Right cardiac atrium (tissue), 5 donors: ENCODE measurements at regions not wholly inside any gene's neighbourhood (a gene's known extent, or its start where the extent isn't known, plus 50 kb on each side); places are given as distances from the start of the nearest gene placed in this dataset.

Experiments used
- ATAC-seq, 2 donors: fragments of 200-7000 bp; cut with Tn5 transposase; one replicate each; pipeline versions ENCODE4 v1.8.0 to v1.9.1; 2020; ENCODE audit warnings: moderate library complexity in 2 of 2, mild to moderate bottlenecking in 1 of 2
- DNase-seq, 3 donors: peaks; one replicate each; pipeline ENCODE4 v3.0.0-alpha.2; 2020
- H3K27ac ChIP-seq: one replicate; pipeline ENCODE4 v1.5.1; 2013; ENCODE audit warnings: mild to moderate bottlenecking, low read length, control low read depth, moderate library complexity
- H3K27me3 ChIP-seq: one replicate; pipeline ENCODE4 v1.6.1; 2013; ENCODE audit not compliant: control insufficient read depth, insufficient read depth
- H3K4me1 ChIP-seq: one replicate; pipeline ENCODE4 v1.6.1; 2013; ENCODE audit warnings: low read length; ENCODE audit not compliant: control insufficient read depth, insufficient read depth
- H3K4me3 ChIP-seq: one replicate; pipeline ENCODE4 v1.5.1; 2013; ENCODE audit warnings: low read length, control low read depth
- H3K9me3 ChIP-seq: one replicate; pipeline ENCODE4 v1.6.1; 2013; ENCODE audit warnings: low read length; ENCODE audit not compliant: control insufficient read depth
- WGBS: extraction: QIAGEN DNeasy Blood & Tissue Kit; methylation state at CpG from one replicate; pipeline ENCODE4 v1.1.7; 2013; 5-methylcytosine and 5-hydroxymethylcytosine counted together
- intact Hi-C, 4 donors: fragments of 100-400 bp; cut with DNase I; formaldehyde crosslinking; loops; one replicate each; pipeline versions ENCODE4 v1.11.0 to v1.14.0; 2022 to 2023
- donor health status: healthy with polysubstance abuse.
- donor health status: DM: no; HTN: yes; CAD: no.
- donor health status: DM: no; HTN: no; CAD: no.
- donor health status: DM: no; HTN: yes; CAD: no; lungs with severe emphysema.
- donor health status: DM: yes; HTN: yes; CAD: no.

DNA sequence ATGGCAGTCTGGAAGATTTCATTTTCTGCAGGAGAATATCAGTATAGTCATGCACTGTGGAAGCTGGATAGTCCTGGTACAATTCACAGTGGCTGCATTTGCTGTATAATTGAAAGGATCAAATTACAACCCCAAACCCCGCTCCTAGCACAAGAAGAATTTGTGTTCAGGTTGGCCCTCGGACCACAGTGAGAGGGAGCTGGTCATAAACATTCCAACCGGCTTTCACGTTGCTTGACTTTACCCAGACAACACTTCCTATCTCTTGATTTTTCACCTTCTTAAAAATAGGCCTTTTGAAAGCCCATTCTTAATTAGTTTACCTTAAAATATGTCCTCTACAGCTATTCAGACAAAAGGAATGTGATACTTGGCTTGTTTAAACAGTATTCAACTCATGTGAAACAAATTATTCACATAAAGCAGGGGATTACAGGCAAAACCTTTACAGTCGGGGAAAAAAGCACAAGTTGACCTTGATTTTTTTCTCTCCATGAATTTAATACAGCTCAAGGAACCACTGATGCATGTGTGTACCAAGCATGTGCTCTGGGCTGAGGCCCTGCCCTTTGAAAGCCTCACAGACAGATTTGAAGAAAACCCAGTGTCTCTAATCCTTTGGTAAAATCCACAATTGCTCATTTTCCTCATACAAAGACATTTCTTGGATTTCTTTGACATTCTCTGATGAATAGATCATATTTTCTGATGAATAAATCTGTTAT is 143.0 kb upstream of the SOX11 start:
- no peak for DNase-seq
- 49% methylated on average over 5 of the region's 5 CpGs for WGBS
- Histone ChIP-seq H3K4me1 (no peaks in the 10 kb centered on the region), H3K9me3 (no peaks in the 10 kb centered on the region), H3K27ac (no peak overlapping the region), H3K27me3 (no peaks in the 10 kb centered on the region), H3K4me3 (no peak overlapping the region)
- no peak for ATAC-seq
- intact Hi-C loops, result no loop called here

DNA sequence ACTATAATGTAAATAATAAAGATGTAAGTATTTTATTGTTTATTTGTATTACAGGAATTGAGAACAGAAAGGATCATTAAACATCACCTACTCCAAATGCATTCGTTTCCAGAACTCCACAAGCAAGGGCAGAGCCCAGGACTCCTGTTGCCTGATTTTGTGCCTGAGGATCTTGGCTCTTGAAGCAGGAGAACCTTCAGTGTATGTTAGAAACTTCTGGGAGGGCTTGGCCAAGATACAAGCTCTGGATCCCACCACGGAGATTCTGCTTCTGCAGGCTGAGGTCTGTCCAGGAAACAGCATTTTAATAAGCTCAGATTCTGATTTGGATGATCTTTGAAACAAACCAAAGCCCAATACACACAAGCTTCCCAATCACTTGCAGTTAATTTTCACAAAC is 142.4 kb upstream of the SOX11 start:
- no peak for ATAC-seq
- no peak for DNase-seq
- Histone ChIP-seq H3K27me3 (no peaks in the 10 kb centered on the region), H3K4me3 (no peak overlapping the region), H3K9me3 (no peaks in the 10 kb centered on the region), H3K27ac (no peak overlapping the region), H3K4me1 (no peaks in the 10 kb centered on the region)
- WGBS, result 50% methylated on average over 2 of the region's 2 CpGs
- intact Hi-C loops, result no loop called here

DNA sequence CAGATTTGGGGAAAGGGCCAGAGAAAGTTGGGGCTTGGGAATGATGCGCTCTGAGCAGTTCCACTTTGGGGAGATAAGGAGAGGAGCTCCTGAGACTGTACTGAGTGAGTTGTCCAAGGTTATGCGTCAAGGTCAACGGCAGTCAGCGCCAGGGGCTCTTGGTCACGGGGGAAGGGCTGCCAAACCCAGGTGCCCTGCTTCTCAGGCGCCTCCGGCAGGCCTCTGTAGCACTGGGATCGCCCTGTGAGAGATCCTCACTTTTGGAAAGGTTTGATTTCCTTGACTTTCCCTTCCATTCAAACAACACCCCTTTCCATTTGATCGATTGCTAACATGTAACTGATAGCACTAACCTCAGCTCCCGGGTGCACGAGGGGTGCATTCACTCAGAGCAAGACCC is 136.5 kb upstream of the SOX11 start:
- WGBS, result 73% methylated on average over 11 of the region's 11 CpGs
- intact Hi-C loops, result no loop called here
- ATAC-seq, result no peak

DNA sequence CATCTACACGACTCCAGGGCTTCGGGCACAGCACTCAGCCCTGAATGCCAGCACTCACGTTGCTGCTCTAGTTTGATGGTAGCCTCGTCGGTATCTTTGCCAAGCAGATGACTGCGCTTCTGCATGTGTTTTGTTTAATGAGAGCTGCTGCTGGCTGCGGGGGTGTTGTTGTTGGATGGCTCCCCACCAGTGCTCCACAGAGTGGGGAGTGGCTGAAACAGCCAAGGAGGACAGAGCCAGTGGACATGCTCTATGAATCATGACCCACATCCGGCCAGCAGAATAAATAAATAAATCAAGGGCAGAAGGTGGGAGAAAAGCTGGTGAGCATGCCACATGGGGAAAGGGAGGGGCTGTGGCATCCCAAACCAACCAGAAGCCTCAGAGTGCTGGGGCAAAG is 131.2 kb upstream of the SOX11 start:
- Histone ChIP-seq H3K27ac (no peak overlapping the region), H3K4me1 (no peaks in the 10 kb centered on the region), H3K4me3 (no peak overlapping the region), H3K27me3 (no peaks in the 10 kb centered on the region), H3K9me3 (no peaks in the 10 kb centered on the region)
- intact Hi-C loops, result no loop called here
- DNase-seq (peak; percentile 35 to 71 (median 70)), ATAC-seq (peak; percentile 77 to 96)
- 40% methylated on average over 8 of the region's 8 CpGs for WGBS

More for the DNA sequence above, 136.5 kb upstream of the SOX11 start:
- H3K27ac ChIP-seq, result no peak overlapping the region
- no peaks in the 10 kb centered on the region for H3K4me1 ChIP-seq
- H3K4me3 ChIP-seq, result no peak overlapping the region
- H3K9me3 ChIP-seq, result no peaks in the 10 kb centered on the region
- no peak for DNase-seq
- no peaks in the 10 kb centered on the region for H3K27me3 ChIP-seq

DNA sequence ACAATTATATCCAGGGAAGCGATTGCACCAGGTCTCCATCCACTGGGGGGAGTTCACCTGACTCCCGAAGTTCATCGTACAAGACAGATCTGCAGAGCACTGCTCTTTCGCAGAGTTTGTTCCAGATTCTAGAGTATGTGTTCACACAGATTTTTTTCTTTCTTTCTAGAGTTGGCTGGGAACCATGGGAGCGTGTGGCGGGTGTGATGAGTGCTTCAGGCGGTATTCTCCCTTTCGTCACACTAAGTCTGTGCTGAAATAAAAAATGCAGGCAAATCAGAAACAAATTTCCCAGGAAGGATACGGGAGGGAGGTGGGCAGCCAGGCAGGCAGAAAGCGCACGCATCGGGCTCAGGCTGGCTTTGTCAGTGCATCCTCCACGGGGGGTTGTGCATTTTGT is 129.8 kb upstream of the SOX11 start:
- Histone ChIP-seq H3K9me3 (no peaks in the 10 kb centered on the region), H3K27me3 (no peaks in the 10 kb centered on the region), H3K4me1 (no peaks in the 10 kb centered on the region), H3K4me3 (no peak overlapping the region), H3K27ac (no peak overlapping the region)
- ATAC-seq (no peak), DNase-seq (no peak)
- intact Hi-C loops, result no loop called here
- 70% methylated on average over 13 of the region's 13 CpGs for WGBS

DNA sequence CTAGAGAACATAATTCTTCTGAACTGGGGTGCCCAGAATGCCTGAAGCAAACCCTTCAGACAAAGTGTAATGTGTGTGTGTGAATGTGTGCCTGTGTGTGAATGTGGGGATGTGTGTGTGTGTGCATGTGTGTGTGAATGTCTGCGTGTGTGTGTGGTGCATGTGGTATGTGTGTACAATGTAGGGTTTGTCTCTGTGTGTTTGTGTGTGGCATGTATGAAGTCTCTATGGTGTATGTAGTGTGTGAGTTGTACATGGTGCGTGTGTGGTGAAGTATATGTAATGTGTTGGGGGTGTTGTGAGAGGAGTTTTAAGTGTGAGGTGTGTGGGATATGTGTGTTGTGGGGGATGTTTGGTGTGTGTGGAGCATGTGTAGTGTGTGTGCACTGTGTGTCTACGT is 129.3 kb upstream of the SOX11 start:
- Histone ChIP-seq H3K4me3 (no peak overlapping the region), H3K27me3 (no peaks in the 10 kb centered on the region), H3K27ac (no peak overlapping the region), H3K9me3 (no peaks in the 10 kb centered on the region), H3K4me1 (no peaks in the 10 kb centered on the region)
- intact Hi-C loops, result no loop called here
- no peak for ATAC-seq
- WGBS, result 95% methylated on average over 3 of the region's 3 CpGs
- DNase-seq, result no peak

DNA sequence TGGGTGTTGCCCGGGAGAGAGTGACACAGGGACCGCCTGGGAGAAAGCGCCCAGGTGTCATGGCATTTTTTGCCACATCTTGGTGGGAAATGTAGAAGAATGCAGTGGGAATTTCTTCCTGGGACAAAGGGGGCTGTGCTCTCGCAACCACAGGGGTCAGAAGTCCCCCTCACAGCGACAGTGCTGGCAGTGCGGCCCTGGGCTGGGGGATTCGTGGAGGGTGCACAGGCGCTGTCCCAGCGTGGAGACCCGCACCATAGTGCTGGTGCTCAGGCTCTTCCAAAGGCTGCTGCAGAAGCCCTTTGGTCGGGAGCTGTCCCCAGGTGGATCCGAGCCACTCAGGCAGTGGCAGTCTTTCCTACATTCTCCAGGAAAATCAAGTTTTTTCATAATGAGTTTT is 128.8 kb upstream of the SOX11 start:
- H3K27me3 ChIP-seq, result no peaks in the 10 kb centered on the region
- DNase-seq (no peak), ATAC-seq (no peak)
- intact Hi-C loops, result no loop called here
- H3K4me3 ChIP-seq, result no peak overlapping the region
- WGBS, result 87% methylated on average over 12 of the region's 12 CpGs
- H3K9me3 ChIP-seq, result no peaks in the 10 kb centered on the region
- no peak overlapping the region for H3K27ac ChIP-seq
- H3K4me1 ChIP-seq, result no peaks in the 10 kb centered on the region

DNA sequence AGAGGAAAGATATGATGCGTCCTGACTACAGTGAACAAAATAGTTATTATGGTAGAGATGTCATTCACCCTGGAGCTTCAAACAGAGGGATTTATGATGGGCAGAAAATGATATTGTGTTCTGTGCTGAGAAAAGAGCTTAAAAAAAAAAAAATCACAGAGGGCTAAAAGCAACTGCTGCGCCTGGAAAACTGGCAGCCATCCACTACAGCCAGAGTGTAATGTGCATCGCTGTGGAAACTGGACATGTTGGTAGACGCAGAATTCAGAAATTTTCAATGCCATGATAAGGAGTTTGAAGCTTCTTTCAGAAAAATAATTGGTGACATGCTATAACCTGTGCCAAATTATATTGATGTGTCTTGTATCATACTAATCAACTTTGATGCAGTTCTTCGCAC is 122.9 kb upstream of the SOX11 start:
- H3K4me3 ChIP-seq, result no peak overlapping the region
- intact Hi-C loops, result no loop called here
- no peak for ATAC-seq
- no peak for DNase-seq
- no peaks in the 10 kb centered on the region for H3K9me3 ChIP-seq
- WGBS, result 84% methylated on average over 5 of the region's 5 CpGs
- no peaks in the 10 kb centered on the region for H3K27me3 ChIP-seq
- no peak overlapping the region for H3K27ac ChIP-seq
- no peaks in the 10 kb centered on the region for H3K4me1 ChIP-seq

DNA sequence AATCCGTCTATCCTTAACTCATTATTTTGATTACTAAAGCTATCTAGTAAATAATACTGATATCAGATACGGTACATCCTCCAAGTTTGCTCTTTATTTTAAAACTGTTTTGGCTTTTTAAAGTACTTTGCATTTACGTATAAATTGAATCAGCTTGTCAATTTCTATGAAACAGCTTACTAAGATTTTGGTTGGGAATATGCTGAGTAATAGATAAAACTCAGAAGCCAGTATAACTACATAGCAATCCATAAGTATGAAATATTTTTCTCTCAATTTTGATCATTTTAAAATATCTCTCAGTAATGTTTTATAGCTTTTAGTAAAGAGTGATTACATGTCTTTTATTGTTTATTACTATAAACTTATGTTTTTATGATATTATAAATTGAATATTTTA is 116.2 kb upstream of the SOX11 start:
- Histone ChIP-seq H3K27ac (no peak overlapping the region), H3K9me3 (no peaks in the 10 kb centered on the region), H3K4me1 (no peaks in the 10 kb centered on the region), H3K27me3 (no peaks in the 10 kb centered on the region), H3K4me3 (no peak overlapping the region)
- intact Hi-C loops, result no loop called here
- ATAC-seq (no peak), DNase-seq (no peak)
- 72% methylated on average over 3 of the region's 3 CpGs for WGBS

DNA sequence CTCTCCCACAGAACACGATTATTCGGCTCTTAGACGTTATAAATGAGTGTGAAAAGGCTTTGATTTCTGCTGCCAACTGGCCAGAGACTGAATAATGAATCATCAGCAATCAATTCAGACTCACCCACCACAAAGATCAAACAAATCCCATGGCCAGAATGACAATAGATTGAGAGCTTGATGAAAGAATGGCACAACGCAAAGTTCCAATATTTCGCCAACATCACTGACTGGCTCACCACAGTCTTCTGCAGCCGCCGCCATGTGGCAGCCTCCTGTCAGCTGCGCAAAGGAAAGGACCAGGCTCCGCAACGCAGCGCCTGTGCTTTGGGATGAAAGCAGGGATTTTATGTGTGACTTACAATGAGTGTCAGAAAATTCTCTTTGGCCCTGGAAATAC is 104.4 kb upstream of the SOX11 start:
- ATAC-seq (no peak), DNase-seq (no peak)
- no peaks in the 10 kb centered on the region for H3K9me3 ChIP-seq
- no peaks in the 10 kb centered on the region for H3K4me1 ChIP-seq
- WGBS, result 87% methylated on average over 11 of the region's 11 CpGs
- H3K27ac ChIP-seq, result no peak overlapping the region
- intact Hi-C loops, result no loop called here
- no peak overlapping the region for H3K4me3 ChIP-seq
- H3K27me3 ChIP-seq, result no peaks in the 10 kb centered on the region

DNA sequence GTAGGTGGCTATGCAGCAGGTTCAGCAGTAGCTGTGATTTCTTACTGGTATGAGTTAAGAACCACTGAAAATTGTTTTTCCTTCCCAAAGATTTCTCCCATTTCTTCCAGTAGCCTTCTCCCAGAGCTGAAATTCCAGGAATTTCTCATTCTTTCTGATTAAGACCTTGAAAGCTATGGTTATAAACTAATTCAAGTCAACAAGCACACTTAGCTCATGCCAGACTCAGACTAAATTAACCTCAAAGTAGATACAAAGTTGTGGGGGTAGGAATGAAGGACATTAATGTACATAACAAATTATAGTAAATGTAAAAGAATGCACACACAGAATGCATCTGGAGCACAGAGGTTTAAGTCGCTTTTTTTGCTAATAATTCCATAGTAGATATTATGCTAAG is 103.6 kb upstream of the SOX11 start:
- Histone ChIP-seq H3K27me3 (no peaks in the 10 kb centered on the region), H3K9me3 (no peaks in the 10 kb centered on the region), H3K27ac (no peak overlapping the region), H3K4me3 (no peak overlapping the region), H3K4me1 (no peaks in the 10 kb centered on the region)
- whole genome bisulfite sequencing, result 67% methylated on average over 1 of the region's 1 CpG
- intact Hi-C loops, result no loop called here
- ATAC-seq (no peak), DNase-seq (no peak)

DNA sequence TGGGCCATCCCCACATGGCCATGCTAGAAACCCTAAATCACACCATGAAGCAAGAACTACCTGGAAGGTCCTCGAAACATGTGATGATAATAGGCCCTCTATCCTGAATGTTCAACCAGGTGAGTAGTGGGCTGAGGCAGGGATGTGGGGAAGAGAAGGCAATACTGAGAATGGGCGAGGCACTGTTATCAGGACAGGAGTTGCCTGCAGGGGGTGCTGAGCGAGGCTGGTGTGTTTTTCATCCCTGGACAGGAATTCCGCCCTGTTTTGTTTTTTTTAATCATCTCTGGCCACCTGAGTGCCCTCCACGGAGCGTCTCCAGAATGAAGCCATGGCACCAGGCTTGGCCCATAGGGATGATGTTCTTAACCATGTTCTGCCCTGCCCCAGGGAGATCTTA is 103.0 kb upstream of the SOX11 start:
- Histone ChIP-seq H3K9me3 (no peaks in the 10 kb centered on the region), H3K27ac (no peak overlapping the region), H3K4me1 (no peaks in the 10 kb centered on the region), H3K4me3 (no peak overlapping the region), H3K27me3 (no peaks in the 10 kb centered on the region)
- no peak for DNase-seq
- WGBS, result 68% methylated on average over 6 of the region's 6 CpGs
- ATAC-seq, result no peak
- intact Hi-C loops, result no loop called here
